Activated CD4-positive, alpha-beta T cell treated with anti-CD3 and anti-CD28 coated beads for 36 hours (primary cell): ENCODE measurements at regions not wholly inside any gene's neighbourhood (a gene's known extent, or its start where the extent isn't known, plus 50 kb on each side); places are given as distances from the start of the nearest gene placed in this dataset.

Experiments used
- ATAC-seq: fragments of 200-7000 bp; cut with Tn5 transposase; one replicate; pipeline ENCODE4 v1.10.0; 2021; ENCODE audit warnings: mild to moderate bottlenecking, moderate library complexity
- CTCF ChIA-PET: fragments of 350-600 bp; sonication (Branson Sonifier 250); formaldehyde crosslinking; loops from one replicate; lab custom pipeline; 2021; ENCODE audit warnings: antibody characterized with exemption; lab: Charles Lee
- POLR2A ChIA-PET: fragments of 350-600 bp; sonication (Branson Sonifier 250); formaldehyde crosslinking; loops from one replicate; lab custom pipeline; 2021; ENCODE audit warnings: antibody characterized with exemption, inconsistent platforms; lab: Charles Lee
- DNase-seq: peaks from one replicate; pipeline ENCODE4 v3.0.0-alpha.2; 2020
- H3K27ac Mint-ChIP-seq: one replicate; pipeline ENCODE4 v1.8.0; 2021; ENCODE audit warnings: mixed read lengths
- H3K27me3 Mint-ChIP-seq: one replicate; pipeline ENCODE4 v1.8.0; 2021; ENCODE audit warnings: mixed read lengths
- H3K36me3 Mint-ChIP-seq: one replicate; pipeline ENCODE4 v1.8.0; 2021; ENCODE audit warnings: low read depth, mixed read lengths
- H3K4me1 Mint-ChIP-seq: one replicate; pipeline ENCODE4 v1.8.0; 2021; ENCODE audit warnings: mixed read lengths
- H3K4me3 Mint-ChIP-seq: one replicate; pipeline ENCODE4 v1.8.0; 2021; ENCODE audit warnings: mild to moderate bottlenecking, moderate library complexity, mixed read lengths
- H3K9me3 Mint-ChIP-seq: one replicate; pipeline ENCODE4 v1.8.0; 2021; ENCODE audit warnings: low read depth, mixed read lengths
- intact Hi-C, 2 experiments: fragments of 100-400 bp; cut with DNase I in 1 of 2; cut with micrococcal nuclease in 1 of 2; formaldehyde crosslinking; loops; one replicate each; pipeline versions ENCODE4 v1.14.2 to v1.15.1; 2022 to 2024; cut with DNase I, micrococcal nuclease

DNA sequence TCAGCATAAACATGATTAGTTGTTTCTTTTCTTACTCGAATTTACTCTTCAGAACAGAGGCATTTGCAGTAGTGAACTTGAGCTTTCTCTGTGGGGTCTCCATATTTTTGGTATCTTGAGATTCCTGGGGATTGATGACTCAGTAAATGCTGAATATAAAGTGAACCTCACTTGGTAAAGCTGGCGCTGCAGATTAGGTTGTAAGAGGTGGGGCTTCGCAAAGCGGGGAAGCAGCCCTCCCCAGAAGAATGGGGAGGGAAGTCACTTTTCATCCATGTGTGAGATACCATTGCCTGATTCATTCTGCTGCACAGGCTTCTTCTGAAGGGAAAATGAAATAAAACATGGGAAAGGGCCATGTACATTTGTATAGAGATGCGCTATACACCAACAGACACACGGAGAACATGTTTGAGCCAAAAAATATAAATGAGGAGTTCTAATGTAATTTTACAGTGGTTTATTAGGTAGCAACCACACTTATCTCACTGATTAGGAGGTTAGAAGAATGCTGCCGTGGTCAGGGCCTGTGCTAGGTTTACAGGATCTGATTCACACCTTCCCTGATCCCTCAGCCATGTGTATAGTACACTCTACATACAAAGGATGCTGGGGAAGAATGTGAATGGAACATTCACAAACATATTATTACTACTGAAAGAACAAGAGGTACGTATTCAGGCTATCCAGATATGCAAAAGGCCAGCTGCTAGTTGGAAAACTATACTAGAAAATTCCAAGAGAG lies 63.5 kb downstream of the DNTTIP2 start:
- Mint-ChIP-seq H3K4me3 (no peak overlapping the region), H3K36me3 (no peaks in the 10 kb centered on the region), H3K4me1 (peaks cover 21% of the 10 kb centered on the region), H3K27ac (no peak overlapping the region), H3K27me3 (no peaks in the 10 kb centered on the region), H3K9me3 (no peaks in the 10 kb centered on the region)
- DNase-seq (no peak), ATAC-seq (no peak)
- POLR2A ChIA-PET = no interaction called here
- intact Hi-C loops = loop anchor here (2.0 to 10.0 kb wide), 3 partner anchors 59 to 567 kb away; no protein-coding TSS in a partner anchor
- CTCF ChIA-PET = interaction anchor here (0.8 to 9.9 kb wide), 12 partner anchors 11 to 379 kb away, joined by 3 to 256 read pairs (median 6); no protein-coding TSS in a partner anchor

DNA sequence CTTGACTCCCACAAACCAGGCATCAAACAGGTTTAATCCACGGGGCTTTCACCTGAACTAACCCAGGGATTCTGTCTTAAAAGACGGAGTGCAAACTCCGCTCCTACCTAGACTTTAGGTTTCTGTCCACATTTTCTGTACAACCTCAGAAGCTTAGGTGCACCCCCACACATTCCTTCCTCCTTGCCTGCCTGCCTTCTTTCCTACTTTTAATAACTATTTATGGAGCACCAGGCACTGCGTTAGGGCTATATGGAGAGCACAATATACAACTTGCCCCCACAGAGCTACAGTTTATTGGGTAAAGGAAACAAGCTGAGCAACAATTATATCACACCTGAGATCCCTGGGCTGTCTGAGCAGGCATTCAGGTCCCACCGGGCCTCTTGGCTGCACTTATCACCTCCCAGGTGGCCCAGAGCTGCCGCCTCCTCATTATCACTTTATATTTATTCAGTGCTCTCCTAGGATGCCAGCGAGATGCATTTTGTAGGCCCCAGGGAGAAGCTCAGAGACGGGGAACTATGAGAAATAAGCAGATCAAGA lies 64.1 kb downstream of the DNTTIP2 start:
- Mint-ChIP-seq H3K27me3 (no peaks in the 10 kb centered on the region), H3K27ac (no peak overlapping the region), H3K4me3 (no peak overlapping the region), H3K36me3 (no peaks in the 10 kb centered on the region), H3K4me1 (peaks cover 21% of the 10 kb centered on the region), H3K9me3 (no peaks in the 10 kb centered on the region)
- ATAC-seq (no peak), DNase-seq (no peak)
- POLR2A ChIA-PET = no interaction called here
- CTCF ChIA-PET = interaction anchor here (0.8 to 9.9 kb wide), 18 partner anchors 8 to 513 kb away, joined by 3 to 256 read pairs (median 6); partner anchors contain the start of gene BCAR3
- intact Hi-C loops = loop anchor here (1.0 to 10.0 kb wide), 5 partner anchors 60 to 567 kb away; no protein-coding TSS in a partner anchor

DNA sequence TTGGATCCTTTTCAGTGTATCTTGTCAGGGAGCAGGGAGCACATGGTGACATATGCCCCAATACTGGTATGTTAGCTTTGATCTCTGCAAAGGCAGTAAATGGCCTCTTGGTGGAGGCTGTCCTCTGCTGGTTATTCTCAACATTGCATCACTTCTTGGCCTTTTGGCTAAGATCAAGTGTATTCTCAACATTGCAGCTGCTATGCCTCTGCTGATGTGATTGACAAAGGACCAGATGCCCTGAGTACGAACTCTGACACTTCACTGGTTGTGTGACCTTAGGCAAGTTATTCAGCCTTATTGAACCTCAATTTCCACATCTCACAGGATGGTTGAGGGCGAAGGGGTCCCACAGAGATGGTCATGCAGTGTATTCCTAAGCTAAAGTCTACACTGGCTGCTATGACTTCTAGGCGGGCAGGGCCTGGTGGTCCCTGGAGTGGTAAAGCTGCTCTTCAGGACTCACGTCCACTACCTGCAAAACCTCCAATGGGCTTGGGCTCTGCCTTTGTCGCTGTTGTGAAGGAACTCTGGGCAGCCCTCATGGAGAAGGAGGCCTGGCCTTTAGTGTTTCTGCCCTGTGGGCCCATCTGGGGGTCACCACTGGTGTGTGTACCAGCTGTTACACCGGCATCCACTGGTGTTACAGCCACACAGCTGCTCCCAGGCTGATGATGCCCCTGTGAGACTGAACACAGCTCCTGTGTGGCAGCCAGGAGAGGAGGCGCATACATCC lies 64.8 kb downstream of the DNTTIP2 start:
- no peaks in the 10 kb centered on the region for H3K27me3 Mint-ChIP-seq
- DNase-seq = peak; percentile 67

DNA sequence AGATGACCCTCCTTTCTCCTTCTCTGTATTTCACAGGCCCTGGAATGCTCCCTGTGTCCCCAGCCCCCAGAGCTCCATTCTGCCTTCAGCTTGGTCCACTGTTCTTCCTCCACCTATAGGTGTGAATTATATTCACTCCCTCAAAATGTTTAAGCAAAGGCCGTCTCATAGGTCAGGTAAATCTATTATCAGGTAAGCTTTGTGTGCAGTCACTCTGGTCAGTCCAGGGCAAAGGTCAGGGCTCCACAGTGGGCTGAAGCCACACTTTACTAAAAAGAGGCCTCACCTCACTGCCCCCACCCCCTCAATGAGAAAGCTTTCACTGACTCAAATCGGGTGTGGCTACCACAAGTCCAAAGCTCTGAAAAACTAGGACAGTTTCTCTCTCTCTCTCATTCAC lies 65.9 kb downstream of the DNTTIP2 start:
- ChIA-PET CTCF (interaction anchor here (0.6 to 9.9 kb wide), 17 partner anchors 15 to 376 kb away, joined by 3 to 256 read pairs (median 5); no protein-coding TSS in a partner anchor), POLR2A (no interaction called here)
- Mint-ChIP-seq H3K27ac (no peak overlapping the region), H3K4me3 (no peak overlapping the region), H3K36me3 (no peaks in the 10 kb centered on the region), H3K27me3 (no peaks in the 10 kb centered on the region), H3K4me1 (peaks cover 15% of the 10 kb centered on the region), H3K9me3 (peaks cover under 1% of the 10 kb centered on the region)
- ATAC-seq (no peak), DNase-seq (no peak)
- intact Hi-C loops = loop anchor here in 1 of 2 experiments (10.0 kb wide), 1 partner anchor 508 kb away; no protein-coding TSS in a partner anchor

More for the DNA sequence above, 64.8 kb downstream of the DNTTIP2 start:
- POLR2A ChIA-PET = no interaction called here
- Mint-ChIP-seq H3K4me3 (no peak overlapping the region), H3K36me3 (no peaks in the 10 kb centered on the region), H3K9me3 (no peaks in the 10 kb centered on the region), H3K4me1 (peaks cover 21% of the 10 kb centered on the region), H3K27ac (no peak overlapping the region)
- intact Hi-C loops = loop anchor here (1.0 to 10.0 kb wide), 4 partner anchors 61 to 509 kb away; no protein-coding TSS in a partner anchor
- peak; percentile 45 for ATAC-seq
- CTCF ChIA-PET = interaction anchor here (0.5 to 9.9 kb wide), 36 partner anchors 9 to 513 kb away, joined by 3 to 256 read pairs (median 4); partner anchors contain the start of gene BCAR3

DNA sequence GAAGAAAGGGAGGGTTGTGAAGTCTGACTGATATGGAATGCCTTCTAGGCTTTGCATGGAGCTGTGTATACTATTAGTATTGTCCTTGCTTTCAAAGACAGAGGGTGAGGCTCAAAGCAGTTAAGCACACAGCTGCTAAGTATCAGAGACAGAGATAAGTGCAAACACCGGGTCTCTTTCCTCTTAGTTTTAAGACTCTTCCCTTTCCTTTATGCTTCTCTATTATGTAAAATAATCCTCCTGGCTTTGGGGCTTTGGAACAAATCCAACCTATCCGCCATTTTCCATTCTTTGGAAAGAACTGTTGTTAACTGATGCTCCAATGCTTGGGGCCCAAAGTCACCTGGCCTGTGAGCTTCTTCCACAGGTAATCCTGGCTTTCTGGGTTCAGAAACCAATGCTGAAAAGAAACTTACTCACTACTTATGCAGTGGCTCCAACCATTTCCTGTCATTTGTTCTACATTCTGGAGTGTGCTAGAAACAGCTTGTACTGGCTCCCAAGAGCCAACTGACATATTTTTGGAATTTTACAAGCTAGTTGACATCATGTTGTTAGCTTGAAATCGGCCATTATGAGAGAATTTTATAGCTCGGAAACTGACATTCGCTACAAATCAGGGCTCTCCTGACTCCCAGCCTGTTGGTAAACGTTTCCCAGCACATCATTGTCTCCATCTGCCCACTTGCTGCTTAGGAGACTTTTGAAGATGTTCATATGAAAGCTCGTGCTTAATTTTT lies 67.5 kb downstream of the DNTTIP2 start:
- H3K27me3 Mint-ChIP-seq = no peaks in the 10 kb centered on the region
- intact Hi-C loops = loop anchor here in 1 of 2 experiments (10.0 kb wide), 1 partner anchor 507 kb away; no protein-coding TSS in a partner anchor
- no peak overlapping the region for H3K27ac Mint-ChIP-seq
- H3K4me3 Mint-ChIP-seq = no peak overlapping the region
- peaks cover 2% of the 10 kb centered on the region for H3K9me3 Mint-ChIP-seq
- POLR2A ChIA-PET = no interaction called here
- H3K4me1 Mint-ChIP-seq = no peaks in the 10 kb centered on the region
- ATAC-seq = no peak
- H3K36me3 Mint-ChIP-seq = peaks cover 3% of the 10 kb centered on the region
- CTCF ChIA-PET = interaction anchor here (0.6 to 9.9 kb wide), 8 partner anchors 10 to 369 kb away, joined by 3 to 256 read pairs (median 4); no protein-coding TSS in a partner anchor
- DNase-seq = no peak

DNA sequence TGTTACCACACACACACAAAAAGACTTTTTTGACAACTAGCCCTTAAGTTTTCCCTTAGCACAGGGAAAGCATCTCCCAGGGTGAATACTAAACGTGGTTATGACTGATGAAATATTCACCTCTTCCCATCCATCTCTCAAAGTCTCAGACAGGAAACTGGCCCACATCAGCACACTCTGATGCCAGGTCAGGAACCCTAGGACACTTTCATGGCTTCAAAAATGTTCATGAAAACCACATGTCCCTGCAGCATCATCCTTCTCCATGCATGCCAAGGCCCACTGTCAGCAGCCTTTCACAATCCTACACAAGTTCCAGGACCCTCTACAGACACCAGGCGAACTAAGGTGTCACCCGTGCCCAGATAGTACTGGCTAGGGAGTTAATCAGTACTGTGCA lies 68.7 kb downstream of the DNTTIP2 start:
- DNase-seq (no peak), ATAC-seq (no peak)
- ChIA-PET CTCF (interaction anchor here (9.9 kb wide), 1 partner anchor 182 kb away, joined by 256 read pairs; no protein-coding TSS in a partner anchor), POLR2A (no interaction called here)
- Mint-ChIP-seq H3K9me3 (peaks cover 2% of the 10 kb centered on the region), H3K36me3 (peaks cover 3% of the 10 kb centered on the region), H3K27me3 (no peaks in the 10 kb centered on the region), H3K4me1 (no peaks in the 10 kb centered on the region), H3K4me3 (no peak overlapping the region), H3K27ac (no peak overlapping the region)
- intact Hi-C loops = loop anchor here in 1 of 2 experiments (10.0 kb wide), 1 partner anchor 506 kb away; no protein-coding TSS in a partner anchor

DNA sequence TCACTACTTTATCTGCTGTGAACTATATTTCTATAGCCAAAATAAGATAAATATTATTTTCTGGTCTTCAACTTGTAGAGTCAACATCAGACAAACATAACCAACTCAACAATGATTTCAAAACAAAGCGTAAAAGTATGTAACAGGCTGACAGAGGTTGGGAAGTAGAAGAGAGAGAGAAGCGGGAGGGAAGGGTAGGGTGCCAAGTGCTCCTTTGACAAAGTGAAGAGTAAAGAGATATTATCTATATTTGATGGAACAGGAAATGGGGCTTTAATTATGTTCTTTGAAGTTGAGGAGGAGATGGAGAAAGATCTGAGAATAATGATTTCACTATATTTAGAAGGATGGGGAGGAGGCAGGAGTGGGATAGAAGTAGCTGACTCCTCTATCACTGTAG lies 70.1 kb downstream of the DNTTIP2 start:
- CTCF ChIA-PET = interaction anchor here (1.0 to 2.0 kb wide), 2 partner anchors 11 to 180 kb away, joined by 4 to 6 read pairs; no protein-coding TSS in a partner anchor
- ATAC-seq (no peak), DNase-seq (no peak)
- POLR2A ChIA-PET = no interaction called here
- Mint-ChIP-seq H3K36me3 (peaks cover 3% of the 10 kb centered on the region), H3K9me3 (peaks cover 2% of the 10 kb centered on the region), H3K4me1 (no peaks in the 10 kb centered on the region), H3K27me3 (no peaks in the 10 kb centered on the region), H3K27ac (no peak overlapping the region), H3K4me3 (no peak overlapping the region)
- intact Hi-C loops = no loop called here

DNA sequence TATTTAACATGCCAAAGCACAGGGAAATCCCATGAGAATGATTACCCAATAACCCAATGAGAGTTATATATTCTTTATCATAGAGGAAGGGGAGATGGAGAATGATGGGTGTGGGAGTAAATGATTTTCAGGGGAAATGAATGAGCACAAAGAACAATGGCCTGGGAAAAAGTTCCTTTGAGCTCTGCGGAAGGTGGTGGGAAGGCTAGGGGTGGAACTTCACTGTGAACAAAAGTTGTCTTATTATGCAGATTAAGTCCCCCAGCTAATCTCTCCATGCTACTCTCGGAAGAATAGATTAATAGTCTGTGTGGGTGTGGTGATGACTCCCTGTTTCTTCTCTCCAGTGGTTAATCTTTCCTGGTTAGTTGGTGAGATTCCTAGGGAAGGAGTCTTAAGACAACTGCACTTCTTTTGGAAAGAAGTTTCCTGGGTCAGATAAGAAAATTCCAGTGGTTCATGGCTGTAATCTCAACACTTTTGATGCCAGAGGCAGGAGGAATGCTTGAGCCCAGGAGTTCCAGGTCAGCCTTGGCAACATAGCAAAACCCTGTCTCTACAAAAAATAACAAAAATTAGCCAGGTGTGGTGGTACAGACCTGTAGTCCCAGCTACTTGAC lies 71.6 kb downstream of the DNTTIP2 start:
- H3K27ac Mint-ChIP-seq = no peak overlapping the region
- intact Hi-C loops = no loop called here
- H3K4me1 Mint-ChIP-seq = no peaks in the 10 kb centered on the region

DNA sequence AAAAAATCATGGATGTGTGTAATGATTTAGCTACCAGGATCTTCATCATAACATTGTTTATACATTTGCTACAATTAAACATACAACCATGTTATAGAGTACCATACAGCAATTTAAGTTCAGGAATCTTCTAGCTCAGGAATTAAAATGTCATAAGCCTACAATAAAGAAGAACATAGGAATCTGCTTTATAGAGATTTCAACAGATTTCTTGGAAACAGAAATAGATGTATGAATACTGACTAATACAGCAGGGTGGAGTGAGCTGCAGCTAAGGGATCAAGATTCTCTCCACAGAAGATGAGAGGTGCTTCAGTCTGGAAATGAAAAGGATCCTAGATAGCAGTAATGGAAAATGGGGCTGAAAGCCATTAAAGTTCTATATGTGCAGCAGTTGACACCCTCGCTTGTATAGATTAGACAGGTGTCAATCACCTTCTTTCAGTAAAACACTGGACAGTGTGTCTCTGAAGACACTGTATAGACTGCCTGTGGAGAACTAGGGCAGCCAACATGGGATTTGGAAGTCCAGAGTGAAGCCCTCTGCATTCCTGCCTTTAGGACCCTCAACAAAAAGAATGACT lies 73.9 kb downstream of the DNTTIP2 start:
- Mint-ChIP-seq H3K4me1 (no peaks in the 10 kb centered on the region), H3K27ac (no peak overlapping the region), H3K9me3 (peaks cover 2% of the 10 kb centered on the region), H3K36me3 (peaks cover 3% of the 10 kb centered on the region), H3K4me3 (no peak overlapping the region), H3K27me3 (no peaks in the 10 kb centered on the region)
- POLR2A ChIA-PET = no interaction called here
- no peak for ATAC-seq
- intact Hi-C loops = no loop called here
- CTCF ChIA-PET = interaction anchor here (0.9 to 1.6 kb wide), 2 partner anchors 11 to 176 kb away, joined by 3 read pairs; no protein-coding TSS in a partner anchor
- DNase-seq = no peak

More for the DNA sequence above, 71.6 kb downstream of the DNTTIP2 start:
- H3K4me3 Mint-ChIP-seq = no peak overlapping the region
- no peaks in the 10 kb centered on the region for H3K27me3 Mint-ChIP-seq
- peaks cover 2% of the 10 kb centered on the region for H3K9me3 Mint-ChIP-seq
- ATAC-seq (no peak), DNase-seq (no peak)
- peaks cover 3% of the 10 kb centered on the region for H3K36me3 Mint-ChIP-seq
- ChIA-PET POLR2A (no interaction called here), CTCF (interaction anchor here (0.6 kb wide), 1 partner anchor 10 kb away, joined by 3 read pairs; no protein-coding TSS in a partner anchor)

DNA sequence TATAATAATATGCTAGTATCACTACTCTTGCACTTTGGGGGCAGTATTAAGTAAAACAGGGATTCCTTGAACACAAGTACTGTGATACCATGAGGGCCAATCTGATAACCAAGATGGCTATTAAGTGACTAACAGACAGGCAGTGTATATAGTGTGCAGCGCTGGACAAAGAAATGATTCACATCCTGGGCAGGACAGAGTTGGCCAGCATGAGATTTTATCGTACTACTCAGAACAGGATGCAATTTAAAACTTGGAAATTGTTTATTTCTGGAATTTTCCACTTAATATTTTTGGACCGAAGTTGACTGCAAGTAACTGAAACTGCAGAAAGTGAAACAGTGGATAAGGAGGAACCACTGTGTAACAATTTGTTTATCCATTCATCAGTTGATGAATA lies 74.6 kb downstream of the DNTTIP2 start:
- H3K36me3 Mint-ChIP-seq = peaks cover 3% of the 10 kb centered on the region
- no peak overlapping the region for H3K4me3 Mint-ChIP-seq
- intact Hi-C loops = no loop called here
- H3K27ac Mint-ChIP-seq = no peak overlapping the region
- H3K27me3 Mint-ChIP-seq = no peaks in the 10 kb centered on the region
- no peak for DNase-seq
- POLR2A ChIA-PET = no interaction called here
- H3K9me3 Mint-ChIP-seq = peaks cover 2% of the 10 kb centered on the region
- no peaks in the 10 kb centered on the region for H3K4me1 Mint-ChIP-seq
- no peak for ATAC-seq
- CTCF ChIA-PET = interaction anchor here (0.9 kb wide), 1 partner anchor 12 kb away, joined by 3 read pairs; no protein-coding TSS in a partner anchor
